ENCODE measurements at regions not wholly inside any gene's neighbourhood (a gene's known extent, or its start where the extent isn't known, plus 50 kb on each side); places are given as distances from the start of the nearest gene placed in this dataset.

DNA sequence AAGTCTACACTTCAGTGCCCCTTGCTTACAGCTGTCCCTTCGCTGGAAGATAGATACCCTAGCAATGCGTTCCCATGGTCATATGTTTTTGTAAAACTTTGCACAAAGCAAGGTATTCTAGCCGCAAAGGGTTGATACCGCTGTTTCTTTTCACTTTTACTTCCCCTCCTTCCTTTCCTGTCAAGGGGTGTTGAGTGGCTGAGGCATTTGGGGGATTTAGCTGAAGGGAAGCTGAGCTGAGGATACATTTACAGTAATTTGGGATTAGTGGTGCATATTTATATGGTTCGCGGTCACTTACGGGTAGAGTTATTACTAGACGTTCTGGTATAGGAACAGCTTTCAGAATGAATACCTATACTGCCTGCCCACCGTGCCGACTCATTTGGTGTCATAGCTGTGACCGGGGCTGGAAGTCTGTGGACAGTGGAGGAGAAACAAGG lies 86.9 kb upstream of the WNT11 start:
- H3K4me3 ChIP-seq (ENCODE audit: low read depth in 2 of 2, low read length in 1 of 2): no peak overlapping the region
- H3K4me1 ChIP-seq (ENCODE audit: control insufficient read depth in 1 of 2, insufficient read depth in 2 of 2, low read depth in 1 of 2, low read length in 1 of 2): no peaks in the 10 kb centered on the region; a peak in 1 of 4 replicates
- H3F3A ChIP-seq (replicated peaks; ENCODE audit: insufficient read depth): no peaks in the 10 kb centered on the region
- H3K27ac ChIP-seq (ENCODE audit: low read depth in 2 of 2, low read length in 1 of 2): no peak overlapping the region
- no peak overlapping the region for H2AFZ ChIP-seq (ENCODE audit: low read depth)
- H3K4me2 ChIP-seq: no peak overlapping the region
- TF ChIP-seq FOSL2 (IDR thresholded peaks at IDR 0.05; ENCODE audit: borderline replicate concordance, low read depth): no peak
- TF ChIP-seq, protein P1, sequence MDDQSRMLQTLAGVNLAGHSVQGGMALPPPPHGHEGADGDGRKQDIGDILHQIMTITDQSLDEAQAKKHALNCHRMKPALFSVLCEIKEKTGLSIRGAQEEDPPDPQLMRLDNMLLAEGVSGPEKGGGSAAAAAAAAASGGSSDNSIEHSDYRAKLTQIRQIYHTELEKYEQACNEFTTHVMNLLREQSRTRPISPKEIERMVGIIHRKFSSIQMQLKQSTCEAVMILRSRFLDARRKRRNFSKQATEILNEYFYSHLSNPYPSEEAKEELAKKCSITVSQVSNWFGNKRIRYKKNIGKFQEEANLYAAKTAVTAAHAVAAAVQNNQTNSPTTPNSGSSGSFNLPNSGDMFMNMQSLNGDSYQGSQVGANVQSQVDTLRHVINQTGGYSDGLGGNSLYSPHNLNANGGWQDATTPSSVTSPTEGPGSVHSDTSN (IDR thresholded peaks at IDR 0.05): no peak
- no peak for TF ChIP-seq NRF1 (IDR thresholded peaks at IDR 0.05; ENCODE audit: low read depth, low read length)
- TF ChIP-seq RCOR1 (IDR thresholded peaks at IDR 0.05; ENCODE audit: low read length): no peak
- TF ChIP-seq TCF12 (IDR thresholded peaks at IDR 0.05): no peak
- no peak for TF ChIP-seq SMC3 (IDR thresholded peaks at IDR 0.05; ENCODE audit: low read depth, low read length)
- H3K79me2 ChIP-seq (ENCODE audit: insufficient read depth): no peaks in the 10 kb centered on the region
- H3K36me3 ChIP-seq (replicated peaks in 1 of 2; ENCODE audit: control insufficient read depth in 1 of 2, insufficient read depth in 2 of 2, low read length in 1 of 2): no peaks in the 10 kb centered on the region
- CTCF ChIA-PET: interaction anchor here (2.9 kb wide), 1 partner anchor 85 kb away, joined by 14 read pairs; no protein-coding TSS in a partner anchor
- no peaks in the 10 kb centered on the region for H3K9me2 ChIP-seq
- DNase-seq: no peak
- POLR2A ChIA-PET: no interaction called here
- H3K9ac ChIP-seq: no peak overlapping the region
- 81% methylated on average over 11 of the region's 11 CpGs for WGBS (ENCODE audit: low lambda C conversion rate)
- H4K20me1 ChIP-seq (ENCODE audit: insufficient read depth): no peaks in the 10 kb centered on the region
- no peaks in the 10 kb centered on the region for H3K9me3 ChIP-seq
- no peaks in the 10 kb centered on the region for H3K27me3 ChIP-seq (ENCODE audit: insufficient read depth)

- no peaks in the 10 kb centered on the region for H3K79me2 ChIP-seq (ENCODE audit: insufficient read depth)
- TF ChIP-seq, protein P2, sequence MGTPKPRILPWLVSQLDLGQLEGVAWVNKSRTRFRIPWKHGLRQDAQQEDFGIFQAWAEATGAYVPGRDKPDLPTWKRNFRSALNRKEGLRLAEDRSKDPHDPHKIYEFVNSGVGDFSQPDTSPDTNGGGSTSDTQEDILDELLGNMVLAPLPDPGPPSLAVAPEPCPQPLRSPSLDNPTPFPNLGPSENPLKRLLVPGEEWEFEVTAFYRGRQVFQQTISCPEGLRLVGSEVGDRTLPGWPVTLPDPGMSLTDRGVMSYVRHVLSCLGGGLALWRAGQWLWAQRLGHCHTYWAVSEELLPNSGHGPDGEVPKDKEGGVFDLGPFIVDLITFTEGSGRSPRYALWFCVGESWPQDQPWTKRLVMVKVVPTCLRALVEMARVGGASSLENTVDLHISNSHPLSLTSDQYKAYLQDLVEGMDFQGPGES (IDR thresholded peaks at IDR 0.05; ENCODE audit: low read depth, low read length): no peak
- TF ChIP-seq, protein P1 (IDR thresholded peaks at IDR 0.05): no peak
- TF ChIP-seq, protein P3, sequence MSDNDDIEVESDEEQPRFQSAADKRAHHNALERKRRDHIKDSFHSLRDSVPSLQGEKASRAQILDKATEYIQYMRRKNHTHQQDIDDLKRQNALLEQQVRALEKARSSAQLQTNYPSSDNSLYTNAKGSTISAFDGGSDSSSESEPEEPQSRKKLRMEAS (IDR thresholded peaks at IDR 0.05; ENCODE audit: low read depth): no peak
- TF ChIP-seq MXI1 (IDR thresholded peaks at IDR 0.05; ENCODE audit: low read depth, low read length) (no peak), RCOR1 (IDR thresholded peaks at IDR 0.05; ENCODE audit: low read length) (no peak), NRF1 (IDR thresholded peaks at IDR 0.05; ENCODE audit: low read depth, low read length) (no peak), RAD21 (IDR thresholded peaks at IDR 0.05; ENCODE audit: low read length) (no peak), CTCF (IDR thresholded peaks at IDR 0.05) (no peak), YY1 (IDR thresholded peaks at IDR 0.05; ENCODE audit: low read depth) (no peak), FOSL2 (IDR thresholded peaks at IDR 0.05; ENCODE audit: borderline replicate concordance, low read depth) (no peak), NFIC (IDR thresholded peaks at IDR 0.05; ENCODE audit: borderline replicate concordance) (no peak), USF1 (IDR thresholded peaks at IDR 0.05; ENCODE audit: borderline replicate concordance, low read depth) (no peak), TCF12 (IDR thresholded peaks at IDR 0.05) (no peak), CHD2 (IDR thresholded peaks at IDR 0.05; ENCODE audit: low read length, partially characterized antibody) (no peak), FOXJ3 (CRISPR knock-in tag; IDR thresholded peaks at IDR 0.05) (no peak)
- TF ChIP-seq, protein P4, sequence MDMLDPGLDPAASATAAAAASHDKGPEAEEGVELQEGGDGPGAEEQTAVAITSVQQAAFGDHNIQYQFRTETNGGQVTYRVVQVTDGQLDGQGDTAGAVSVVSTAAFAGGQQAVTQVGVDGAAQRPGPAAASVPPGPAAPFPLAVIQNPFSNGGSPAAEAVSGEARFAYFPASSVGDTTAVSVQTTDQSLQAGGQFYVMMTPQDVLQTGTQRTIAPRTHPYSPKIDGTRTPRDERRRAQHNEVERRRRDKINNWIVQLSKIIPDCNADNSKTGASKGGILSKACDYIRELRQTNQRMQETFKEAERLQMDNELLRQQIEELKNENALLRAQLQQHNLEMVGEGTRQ (IDR thresholded peaks at IDR 0.05; ENCODE audit: borderline replicate concordance, low read depth, low read length): no peak
- no peaks in the 10 kb centered on the region for H4K20me1 ChIP-seq (ENCODE audit: insufficient read depth)
- H3K27ac ChIP-seq (ENCODE audit: low read depth in 2 of 2, low read length in 1 of 2): no peak overlapping the region
- no peaks in the 10 kb centered on the region for H3F3A ChIP-seq (replicated peaks; ENCODE audit: insufficient read depth)
- H3K9me3 ChIP-seq: no peaks in the 10 kb centered on the region
- no peak for DNase-seq
- no peaks in the 10 kb centered on the region for H3K36me3 ChIP-seq (replicated peaks in 1 of 2; ENCODE audit: control insufficient read depth in 1 of 2, insufficient read depth in 2 of 2, low read length in 1 of 2)
- WGBS (ENCODE audit: low lambda C conversion rate): 70% methylated on average over 6 of the region's 6 CpGs
- no peaks in the 10 kb centered on the region for H3K9me2 ChIP-seq
- H3K4me1 ChIP-seq (ENCODE audit: control insufficient read depth in 1 of 2, insufficient read depth in 2 of 2, low read depth in 1 of 2, low read length in 1 of 2): no peaks in the 10 kb centered on the region; a peak in 1 of 4 replicates
- H2AFZ ChIP-seq (ENCODE audit: low read depth): no peak overlapping the region
- H3K27me3 ChIP-seq (ENCODE audit: insufficient read depth): no peaks in the 10 kb centered on the region
- ChIA-PET POLR2A (no interaction called here), CTCF (interaction anchor here (0.8 to 2.9 kb wide), 3 partner anchors 26 to 102 kb away, joined by 3 to 14 read pairs (median 4); no protein-coding TSS in a partner anchor)
- no peak overlapping the region for H3K4me2 ChIP-seq
- H3K9ac ChIP-seq: no peak overlapping the region
- H3K4me3 ChIP-seq (ENCODE audit: low read depth in 2 of 2, low read length in 1 of 2): no peak overlapping the region
These were observed 86.4 kb upstream of the WNT11 start for GRCh38 chr11:76292583-76293188.
